Activated CD8-positive, alpha-beta T cell treated with anti-CD3 and anti-CD28 coated beads for 36 hours (primary cell): ENCODE measurements at regions not wholly inside any gene's neighbourhood (a gene's known extent, or its start where the extent isn't known, plus 50 kb on each side); places are given as distances from the start of the nearest gene placed in this dataset.
"Not testable (repeated sequence)": the region's sequence is repeated elsewhere in the genome, so short reads cannot be mapped to it uniquely, and the experiment has no call there.

Experiments
- ATAC-seq: fragments of 200-7000 bp; cut with Tn5 transposase; one replicate; pipeline ENCODE4 v1.10.0; 2021; ENCODE audit warnings: mild to moderate bottlenecking, moderate library complexity
- CTCF ChIA-PET: fragments of 350-600 bp; sonication (Branson Sonifier 250); formaldehyde crosslinking; loops from one replicate; lab custom pipeline; 2021; ENCODE audit warnings: antibody characterized with exemption; lab: Charles Lee
- POLR2A ChIA-PET: fragments of 350-600 bp; sonication (Branson Sonifier 250); formaldehyde crosslinking; loops from one replicate; lab custom pipeline; 2021; ENCODE audit warnings: antibody characterized with exemption; lab: Charles Lee
- DNase-seq: peaks from one replicate; pipeline ENCODE4 v3.0.0-alpha.2; 2020
- H3K27ac Mint-ChIP-seq: one replicate; pipeline ENCODE4 v1.8.0; 2021; ENCODE audit warnings: mild to moderate bottlenecking, mixed read lengths
- H3K27me3 Mint-ChIP-seq: one replicate; pipeline ENCODE4 v1.8.0; 2021; ENCODE audit warnings: mixed read lengths
- H3K36me3 Mint-ChIP-seq: one replicate; pipeline ENCODE4 v1.8.0; 2021; ENCODE audit warnings: low read depth, mixed read lengths
- H3K4me1 Mint-ChIP-seq: one replicate; pipeline ENCODE4 v1.8.0; 2021; ENCODE audit warnings: low read depth, mixed read lengths
- H3K4me3 Mint-ChIP-seq: one replicate; pipeline ENCODE4 v1.8.0; 2021; ENCODE audit warnings: mild to moderate bottlenecking, moderate library complexity, mixed read lengths
- H3K9me3 Mint-ChIP-seq: one replicate; pipeline ENCODE4 v1.8.0; 2021; ENCODE audit warnings: mixed read lengths
- CTCF ChIP-seq: fragments of 200-600 bp; IDR thresholded peaks from one replicate; pipeline ENCODE4 v1.8.0; 2022; ENCODE audit warnings: antibody characterized with exemption, mild to moderate bottlenecking
- intact Hi-C: fragments of 100-400 bp; cut with micrococcal nuclease; formaldehyde crosslinking; loops from one replicate; pipeline ENCODE4 v1.10.0; 2022

DNA sequence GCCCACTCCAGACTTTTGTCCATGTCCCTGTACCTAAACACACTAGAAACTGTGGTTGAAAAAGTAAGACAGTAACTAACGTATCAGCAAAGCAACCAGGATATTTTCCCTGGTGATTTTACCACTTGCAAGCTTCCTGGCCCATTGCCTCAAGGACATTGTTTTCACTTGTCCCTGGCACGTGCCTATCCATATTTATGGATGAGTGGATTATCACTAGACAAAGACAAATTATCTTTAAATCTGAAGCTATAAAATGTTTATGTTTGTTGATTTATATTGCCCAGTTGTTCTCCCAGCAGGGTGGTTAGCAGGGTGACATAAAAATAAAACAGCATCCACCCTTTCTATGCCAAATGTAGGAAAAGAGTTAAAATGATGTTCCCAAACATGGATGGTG lies 93.2 kb upstream of the STEAP1 start:
- ChIA-PET CTCF (no interaction called here), POLR2A (no interaction called here)
- Mint-ChIP-seq H3K27me3 (peaks cover 1% of the 10 kb centered on the region), H3K4me3 (no peak overlapping the region), H3K36me3 (no peaks in the 10 kb centered on the region), H3K27ac (no peak overlapping the region), H3K4me1 (no peaks in the 10 kb centered on the region), H3K9me3 (no peaks in the 10 kb centered on the region)
- ATAC-seq (no peak), DNase-seq (no peak)
- no peak for TF ChIP-seq CTCF
- intact Hi-C loops: no loop called here

DNA sequence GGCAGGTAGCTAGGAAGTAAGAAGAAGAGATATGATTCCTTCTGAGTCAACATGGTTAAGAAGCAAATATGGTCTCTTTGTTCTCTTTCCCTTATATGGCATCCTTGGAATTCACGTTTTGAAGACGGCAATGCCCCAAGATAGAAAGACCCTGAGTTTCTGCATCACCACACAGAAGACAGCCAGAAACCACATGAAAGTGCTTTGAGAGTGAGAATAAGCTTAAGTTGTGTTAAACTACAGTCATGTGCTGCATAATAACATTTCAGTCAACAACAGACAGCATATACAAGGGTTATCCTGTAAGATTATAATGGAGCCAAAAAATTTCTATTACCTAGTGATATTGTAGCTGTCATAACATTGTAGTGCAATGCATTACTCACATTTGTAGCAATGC lies 89.9 kb upstream of the STEAP1 start:
- ChIA-PET CTCF (no interaction called here), POLR2A (no interaction called here)
- DNase-seq (no peak), ATAC-seq (no peak)
- Mint-ChIP-seq H3K4me1 (no peaks in the 10 kb centered on the region), H3K27ac (no peak overlapping the region), H3K27me3 (peaks cover 1% of the 10 kb centered on the region), H3K9me3 (no peaks in the 10 kb centered on the region), H3K36me3 (no peaks in the 10 kb centered on the region), H3K4me3 (no peak overlapping the region)
- intact Hi-C loops: no loop called here
- TF ChIP-seq CTCF: no peak

DNA sequence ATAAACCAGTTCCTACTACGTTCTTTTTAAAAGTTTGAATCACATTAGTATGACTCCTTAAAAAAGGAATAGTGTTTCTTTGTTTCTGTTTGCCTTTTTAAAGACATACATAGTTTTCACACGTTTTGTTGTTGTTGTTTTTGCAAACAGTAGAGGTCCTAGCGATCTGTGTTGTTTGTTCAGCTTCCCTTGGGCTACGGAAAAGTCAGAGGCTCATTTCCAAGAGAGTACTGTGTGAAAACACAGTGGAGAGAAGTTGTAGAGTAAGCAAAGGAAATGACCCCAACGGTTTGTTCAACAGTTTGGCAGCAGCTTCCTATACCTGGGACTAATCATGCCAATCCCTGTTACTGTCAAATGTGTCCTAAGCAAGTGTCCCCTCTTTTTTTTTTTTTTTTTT lies 87.1 kb upstream of the STEAP1 start:
- CTCF ChIA-PET: no interaction called here
- TF ChIP-seq CTCF: no peak
- DNase-seq (no peak), ATAC-seq (no peak)
- intact Hi-C loops: no loop called here
- Mint-ChIP-seq H3K4me1 (no peaks in the 10 kb centered on the region), H3K9me3 (no peaks in the 10 kb centered on the region), H3K4me3 (no peak overlapping the region), H3K27ac (no peak overlapping the region), H3K36me3 (no peaks in the 10 kb centered on the region), H3K27me3 (peaks cover 1% of the 10 kb centered on the region)
- POLR2A ChIA-PET: no interaction called here

DNA sequence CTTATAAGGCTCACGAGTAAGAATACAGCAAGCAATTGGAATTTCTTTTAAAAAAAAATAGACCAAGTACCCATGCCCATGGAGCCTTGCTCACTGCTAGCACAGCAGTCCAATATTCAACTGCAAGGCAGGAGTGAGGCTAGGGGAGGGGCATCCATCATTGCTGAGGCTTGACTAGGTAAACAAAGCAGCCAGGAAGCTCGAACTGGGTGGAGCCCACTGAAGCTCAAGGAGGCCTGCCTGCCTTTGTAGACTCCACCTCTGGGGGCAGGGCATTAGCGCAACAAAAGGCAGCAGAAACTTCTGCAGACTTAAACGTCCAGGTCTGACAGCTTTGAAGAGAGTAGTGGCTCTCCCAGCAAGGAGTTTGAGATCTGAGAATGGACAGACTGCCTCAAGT lies 84.0 kb upstream of the STEAP1 start:
- H3K9me3 Mint-ChIP-seq, DNase-seq, H3K36me3 Mint-ChIP-seq, H3K27me3 Mint-ChIP-seq, H3K27ac Mint-ChIP-seq, H3K4me1 Mint-ChIP-seq, ATAC-seq, CTCF ChIA-PET, POLR2A ChIA-PET, intact Hi-C loops, H3K4me3 Mint-ChIP-seq: not testable (repeated sequence)

DNA sequence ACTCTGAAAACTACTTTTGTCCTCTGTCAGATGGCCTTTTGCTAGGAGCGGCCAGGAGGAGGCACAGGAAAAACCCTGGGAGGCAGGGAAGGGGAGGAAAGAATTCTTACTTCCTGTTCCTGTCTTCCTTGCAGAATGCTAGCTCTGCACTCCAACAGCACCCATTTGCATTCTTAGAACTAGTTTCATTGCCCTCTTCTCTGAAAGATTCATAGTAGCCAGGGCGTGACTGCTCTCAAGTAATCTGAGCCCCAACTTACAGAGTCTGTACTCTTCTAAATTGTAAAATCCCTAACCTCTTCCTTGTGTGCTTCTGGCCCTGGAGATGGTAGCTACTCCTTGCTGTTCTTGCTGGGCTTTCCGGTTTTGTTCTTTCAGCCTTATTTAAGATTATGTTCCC lies 75.3 kb upstream of the STEAP1 start:
- ChIA-PET POLR2A (interaction anchor here (0.6 kb wide), 1 partner anchor 123 kb away, joined by 3 read pairs; no protein-coding TSS in a partner anchor), CTCF (no interaction called here)
- Mint-ChIP-seq H3K27me3 (peaks cover 2% of the 10 kb centered on the region), H3K9me3 (peaks cover 4% of the 10 kb centered on the region), H3K36me3 (no peaks in the 10 kb centered on the region), H3K4me1 (no peaks in the 10 kb centered on the region), H3K27ac (no peak overlapping the region), H3K4me3 (no peak overlapping the region)
- DNase-seq (no peak), ATAC-seq (no peak)
- intact Hi-C loops: no loop called here
- no peak for TF ChIP-seq CTCF

DNA sequence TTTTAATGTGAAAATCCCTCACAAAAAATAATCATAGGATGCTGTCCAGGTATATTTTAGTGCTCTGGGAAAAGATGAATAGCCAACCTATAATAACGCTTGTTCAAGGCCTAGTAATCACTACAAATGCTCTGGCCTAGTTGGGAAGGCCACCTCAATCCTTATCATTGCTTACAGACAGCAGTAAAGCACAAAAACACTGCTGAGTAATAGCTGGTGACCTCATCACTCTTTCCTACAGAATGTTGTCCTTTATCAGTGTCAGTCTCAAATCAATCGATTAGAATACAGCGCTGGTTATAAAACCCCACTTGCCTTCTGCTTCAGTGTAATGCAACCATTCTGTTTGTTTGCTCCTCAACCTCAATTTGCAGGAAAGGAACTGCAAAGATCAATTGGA lies 72.6 kb upstream of the STEAP1 start:
- Mint-ChIP-seq H3K4me1 (no peaks in the 10 kb centered on the region), H3K27ac (no peak overlapping the region), H3K4me3 (no peak overlapping the region), H3K9me3 (no peaks in the 10 kb centered on the region), H3K27me3 (peaks cover 4% of the 10 kb centered on the region), H3K36me3 (no peaks in the 10 kb centered on the region)
- no peak for DNase-seq
- intact Hi-C loops: no loop called here
- ChIA-PET CTCF (no interaction called here), POLR2A (no interaction called here)
- TF ChIP-seq CTCF: no peak
- no peak for ATAC-seq
